Hematopoietic multipotent progenitor cell treated with erythropoietin and hydrocortisone succinate and interleukin-3 and kit ligand, for 8 days (in vitro differentiated cells): ENCODE measurements at regions not wholly inside any gene's neighbourhood (a gene's known extent, or its start where the extent isn't known, plus 50 kb on each side); places are given as distances from the start of the nearest gene placed in this dataset.
"Not testable (repeated sequence)": the region's sequence is repeated elsewhere in the genome, so short reads cannot be mapped to it uniquely, and the experiment has no call there.

ENCODE experiments used
- DNase-seq: peaks from one replicate; pipeline ENCODE4 v3.0.0-alpha.2; 2015

DNA sequence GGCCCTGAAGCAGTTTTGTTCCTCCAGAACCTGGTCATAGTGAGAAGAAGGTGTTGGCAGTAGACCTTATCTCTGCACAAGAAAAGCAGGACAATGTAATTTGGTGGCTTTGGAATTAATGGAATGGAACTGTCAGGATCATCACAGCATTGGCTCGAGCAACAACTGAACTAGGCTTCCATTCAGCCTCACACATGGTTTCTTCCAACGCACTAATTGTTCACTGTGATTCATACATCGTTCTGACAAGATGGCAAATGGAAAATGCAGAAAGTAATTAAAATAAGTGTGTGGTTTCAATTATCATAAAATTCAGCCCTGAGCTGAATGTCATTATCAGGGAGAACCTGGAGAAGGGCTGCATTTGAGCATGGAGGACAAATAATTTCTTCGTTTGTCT lies 80.6 kb downstream of the MFSD1 start:
- no peak for DNase-seq

DNA sequence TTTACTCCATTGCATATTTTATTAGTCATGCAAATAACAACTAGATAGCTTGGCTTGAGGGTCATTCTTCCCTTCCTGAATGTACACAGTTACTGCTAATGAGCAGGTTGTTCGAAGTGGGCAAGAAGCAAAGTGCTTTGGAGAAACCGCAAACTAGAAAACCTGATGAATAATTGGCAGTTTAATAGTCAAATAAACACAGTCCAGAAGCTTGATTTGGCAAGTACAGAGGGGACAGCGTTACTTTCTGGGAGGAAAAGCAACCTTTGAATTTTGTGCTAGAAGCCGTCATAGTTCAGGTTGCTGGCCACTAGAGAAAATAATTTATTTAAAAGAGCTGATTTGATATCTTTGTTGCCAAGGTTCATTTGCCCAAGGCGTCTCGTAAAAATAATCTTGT lies 94.9 kb downstream of the MFSD1 start:
- no peak for DNase-seq

DNA sequence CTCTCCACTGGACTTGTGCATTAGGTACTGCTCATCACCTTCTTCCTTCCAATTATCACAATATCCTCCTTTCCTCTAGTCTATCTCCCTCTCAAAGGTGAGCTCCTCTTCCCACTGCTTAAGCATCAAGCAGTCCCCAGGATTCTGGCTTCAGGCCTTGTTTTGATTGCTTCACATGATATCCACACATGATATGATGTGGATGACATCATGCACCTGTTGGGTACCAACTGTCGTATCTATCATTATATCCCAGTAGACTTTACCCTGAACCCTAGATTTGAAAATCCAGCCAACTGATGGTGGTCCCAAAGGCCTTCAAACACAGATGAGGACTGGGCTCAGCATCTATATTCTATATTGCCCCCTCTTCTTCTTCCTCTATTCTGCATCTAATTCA lies 104.9 kb downstream of the MFSD1 start:
- no peak for DNase-seq

DNA sequence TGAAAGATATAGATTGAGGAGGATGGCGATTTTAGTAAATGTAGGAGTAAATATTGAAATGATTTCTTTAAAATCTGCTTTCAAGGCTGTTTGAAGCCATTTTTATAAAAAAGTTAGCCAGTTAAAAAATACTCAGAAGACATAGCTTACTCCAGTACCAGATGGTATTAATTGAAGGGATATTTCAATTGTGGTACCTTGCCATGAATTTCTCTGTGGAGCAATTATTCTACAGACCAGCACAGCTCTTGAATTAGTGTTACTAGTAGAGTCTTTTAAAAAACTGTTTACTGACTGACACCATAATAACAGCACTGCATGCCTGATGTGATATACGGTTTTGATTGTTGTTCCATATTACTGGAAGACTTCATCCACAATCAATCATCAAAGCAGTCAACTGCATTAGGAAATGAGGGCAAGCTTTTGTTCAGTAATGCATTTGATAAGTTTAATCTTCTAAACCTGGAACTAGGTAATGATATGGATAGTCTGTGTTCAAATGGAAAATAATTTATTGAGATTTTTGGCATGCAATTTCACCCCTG lies 106.4 kb downstream of the MFSD1 start:
- DNase-seq = no peak

DNA sequence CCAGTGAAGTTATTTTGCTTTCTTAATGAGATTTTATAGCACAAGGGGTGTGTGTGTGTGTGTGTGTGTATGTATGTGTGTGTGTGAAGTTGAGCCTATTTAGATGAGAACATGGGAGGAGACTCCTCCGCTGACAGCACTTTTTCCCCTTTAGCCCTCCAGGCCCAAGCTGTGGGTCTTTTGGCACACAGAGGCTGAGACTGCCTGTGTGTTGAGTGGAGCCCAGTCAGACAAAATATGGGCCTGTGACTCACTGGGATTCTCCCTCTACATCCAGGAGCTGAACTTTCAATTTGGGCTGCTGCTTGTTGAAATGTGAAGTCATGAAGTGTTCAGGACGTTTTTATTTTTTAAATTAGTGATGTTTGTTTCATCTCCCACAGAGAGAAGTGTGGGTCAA lies 108.0 kb downstream of the MFSD1 start:
- no peak for DNase-seq

DNA sequence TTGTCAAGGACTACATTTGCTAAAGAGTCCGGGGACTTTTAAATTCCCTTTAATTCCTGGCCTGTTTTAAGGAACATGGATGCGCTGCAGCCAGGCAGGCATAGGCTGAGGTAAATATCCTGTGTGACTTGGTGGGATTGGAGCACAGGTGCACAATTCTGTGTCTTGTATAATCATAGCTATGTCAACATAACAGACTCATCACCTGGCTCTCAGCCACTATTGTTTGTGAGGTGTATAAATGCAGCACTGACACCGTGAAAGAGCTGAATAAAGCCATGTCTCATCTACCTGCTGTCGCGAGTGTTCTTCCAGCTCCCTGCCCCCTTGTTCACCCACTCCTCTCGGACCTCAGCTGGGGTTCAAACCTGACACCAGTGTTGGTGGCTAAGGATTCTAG lies 109.7 kb downstream of the MFSD1 start:
- no peak for DNase-seq

DNA sequence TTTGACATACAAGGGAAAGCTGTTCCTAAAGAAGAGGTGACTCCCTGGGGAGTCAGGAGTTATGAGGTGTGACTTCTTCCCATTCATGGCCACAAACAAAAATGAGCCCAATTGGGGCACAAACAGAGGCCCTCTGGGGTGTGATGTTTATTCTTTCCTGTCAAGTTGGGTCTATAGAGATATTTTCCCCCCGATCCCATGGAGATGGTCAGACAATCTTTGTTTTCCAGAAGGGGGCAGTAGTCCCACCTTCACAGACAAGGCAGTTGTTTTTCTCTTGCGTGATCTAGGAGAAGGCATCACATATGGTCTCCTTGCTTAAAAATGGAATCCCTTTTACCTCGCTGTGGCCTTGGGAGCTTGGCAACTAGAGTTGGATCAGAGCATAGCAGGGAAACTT lies 110.3 kb downstream of the MFSD1 start:
- no peak for DNase-seq

DNA sequence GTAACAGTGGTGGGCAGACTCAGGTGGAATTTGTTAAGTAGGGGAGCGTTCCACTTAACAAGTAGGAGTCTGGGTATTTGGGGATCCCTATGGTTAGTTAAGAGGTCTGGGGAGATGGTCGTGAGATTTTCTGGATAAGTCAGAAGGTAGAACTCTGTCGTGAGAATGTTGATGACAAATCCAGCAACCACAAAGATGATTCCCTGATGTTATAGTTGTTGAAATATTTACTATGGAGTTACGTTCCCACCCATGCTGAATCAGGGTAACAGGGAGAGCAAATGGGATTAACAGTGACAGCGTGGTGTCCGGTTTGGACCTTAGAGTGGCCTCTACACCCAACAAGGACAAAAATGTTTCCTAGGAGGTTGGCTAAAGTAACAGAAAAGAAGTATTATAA lies 110.8 kb downstream of the MFSD1 start:
- no peak for DNase-seq

DNA sequence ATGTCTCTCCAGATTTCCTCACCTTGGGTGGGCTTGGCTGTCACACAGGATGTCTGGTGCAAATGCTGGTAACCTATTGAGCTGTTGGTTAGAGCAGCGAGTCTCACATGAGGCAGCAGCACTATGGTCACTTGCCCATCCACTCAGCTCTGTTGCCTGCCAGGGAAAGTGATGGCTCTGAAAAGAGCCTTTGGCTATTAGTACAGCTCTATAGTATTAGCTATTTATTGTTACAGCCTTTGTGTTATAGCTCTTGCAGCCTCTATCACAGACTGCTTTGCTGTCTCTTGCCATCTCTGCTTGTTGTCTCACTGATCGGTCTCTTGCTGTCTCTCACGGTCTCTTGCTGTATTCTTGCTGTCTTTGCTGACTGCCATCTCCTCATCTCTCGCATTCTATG lies 114.3 kb downstream of the MFSD1 start:
- no peak for DNase-seq

DNA sequence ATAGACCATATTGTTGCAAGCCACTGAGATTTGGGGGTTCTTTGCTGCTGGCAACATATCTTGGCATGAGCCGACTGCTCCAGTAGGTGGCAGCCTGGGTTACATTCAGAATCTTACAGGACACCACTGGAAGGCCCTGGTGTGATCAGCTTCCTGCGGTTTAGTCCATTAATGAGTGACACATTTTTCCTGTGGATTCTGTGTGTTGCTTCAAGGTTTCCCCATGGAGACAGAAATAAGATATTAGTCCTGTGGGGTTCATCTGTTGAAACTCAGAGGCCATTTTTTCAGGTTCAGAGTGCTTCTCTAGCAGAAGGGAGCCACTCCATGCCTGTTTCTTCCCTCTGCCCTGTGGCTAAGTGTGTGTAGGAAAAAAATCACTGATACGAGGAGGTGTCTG lies 116.2 kb downstream of the MFSD1 start:
- peak; percentile 46 for DNase-seq

DNA sequence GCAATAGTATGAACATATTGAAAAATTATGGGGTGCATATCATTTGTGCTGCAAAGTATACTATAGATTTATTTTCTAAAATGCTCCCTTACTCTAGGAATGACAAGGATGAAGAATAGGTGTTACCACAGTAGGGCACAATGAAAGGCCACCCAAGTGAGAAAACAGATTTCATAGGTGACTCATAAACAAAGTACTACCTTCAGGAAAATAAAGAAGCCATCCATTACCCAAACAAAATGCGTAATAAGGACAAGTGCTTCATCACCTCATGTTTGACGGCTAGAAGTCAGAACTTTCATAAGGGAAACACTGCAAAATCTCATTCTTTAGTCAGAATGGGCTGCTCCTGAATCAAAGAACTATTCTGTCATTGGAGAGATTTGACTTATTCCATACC lies 116.6 kb downstream of the MFSD1 start:
- no peak for DNase-seq

DNA sequence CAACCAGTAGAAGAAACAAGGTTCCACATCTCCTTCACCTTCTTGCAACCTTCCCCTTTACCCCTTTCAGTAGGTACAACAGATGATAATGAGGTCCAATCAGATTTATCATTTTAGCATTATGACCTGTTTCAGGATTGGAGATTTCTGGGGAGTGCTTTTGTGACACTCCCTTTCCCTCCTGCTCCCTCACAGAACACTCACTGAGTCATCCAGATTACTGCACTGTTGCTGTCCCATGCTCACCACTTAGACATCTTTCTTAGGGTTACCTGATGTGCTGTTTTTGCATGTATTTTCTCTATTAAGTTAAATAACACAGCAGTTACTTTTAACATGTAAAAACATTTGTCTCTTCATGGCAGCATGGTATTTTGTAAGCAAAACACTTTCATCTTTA lies 118.5 kb downstream of the MFSD1 start:
- no peak for DNase-seq

DNA sequence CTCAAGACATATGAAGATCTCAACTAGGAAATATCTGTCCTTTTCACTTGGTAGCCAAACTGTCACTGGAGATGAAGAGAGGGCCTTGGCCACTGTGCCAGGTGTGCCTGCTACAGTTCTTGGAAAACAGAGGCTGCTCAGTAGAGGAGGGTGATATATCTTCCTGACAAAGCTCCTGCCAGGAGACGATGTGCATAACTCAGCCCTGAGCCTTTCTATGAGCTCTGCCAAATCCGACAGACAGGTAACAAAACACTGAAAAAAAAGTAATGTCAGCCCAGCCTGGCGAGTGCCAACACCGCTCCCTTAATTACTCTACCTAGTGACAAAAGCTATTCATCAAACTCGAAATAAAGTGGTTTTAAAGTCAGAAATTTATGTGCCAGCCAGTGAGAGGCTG lies 123.2 kb downstream of the MFSD1 start:
- no peak for DNase-seq

DNA sequence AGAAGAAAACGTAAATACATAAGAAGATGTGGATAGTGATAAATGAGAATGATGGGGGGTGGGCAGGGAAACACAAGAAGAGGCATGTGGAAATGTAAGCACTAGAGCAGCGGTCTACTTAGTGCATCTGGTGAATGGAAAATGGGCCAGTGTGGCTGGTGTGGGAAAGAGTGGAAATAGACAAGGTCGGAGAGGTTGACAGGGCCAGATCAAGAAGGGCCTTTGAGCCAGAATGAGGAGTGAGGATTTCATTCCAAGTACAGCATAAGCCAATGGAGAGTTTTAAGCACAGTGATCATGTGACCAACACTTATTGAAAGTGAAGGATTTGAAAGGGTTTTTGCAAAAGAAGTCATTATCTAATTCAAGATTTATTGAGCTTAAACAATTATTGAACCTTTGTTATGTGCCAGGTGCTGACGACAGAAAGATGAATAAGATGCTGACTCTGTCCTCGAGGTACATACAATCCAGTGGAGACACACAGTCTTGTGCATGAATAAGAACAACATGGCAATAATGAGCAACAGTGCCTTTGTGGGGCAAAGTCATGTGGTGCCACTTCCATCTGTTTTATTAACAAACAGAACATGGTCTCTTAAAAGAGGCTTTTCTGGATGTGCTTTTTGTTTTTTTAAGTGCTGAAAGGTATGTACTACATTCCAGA lies 124.1 kb downstream of the MFSD1 start:
- DNase-seq = no peak

DNA sequence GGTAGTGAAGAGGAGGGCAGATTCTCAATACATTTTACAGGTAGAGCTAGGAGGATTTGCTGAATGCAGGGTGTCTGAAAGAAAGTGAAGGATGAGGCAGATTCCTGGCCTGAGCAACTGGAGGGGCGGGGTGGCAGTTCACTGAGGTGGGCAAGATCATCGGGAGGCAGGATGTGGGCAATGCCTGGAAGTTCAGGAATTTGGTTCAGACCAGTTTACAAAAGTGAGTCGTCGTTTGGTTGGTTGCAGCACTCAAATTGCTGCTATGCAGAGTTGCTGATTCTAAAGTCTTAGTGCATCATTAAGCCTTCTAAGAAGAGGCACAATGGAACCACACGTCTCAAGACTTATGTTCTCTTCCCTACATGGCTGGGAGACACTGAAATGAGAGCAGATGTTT lies 134.0 kb downstream of the MFSD1 start:
- DNase-seq = no peak

DNA sequence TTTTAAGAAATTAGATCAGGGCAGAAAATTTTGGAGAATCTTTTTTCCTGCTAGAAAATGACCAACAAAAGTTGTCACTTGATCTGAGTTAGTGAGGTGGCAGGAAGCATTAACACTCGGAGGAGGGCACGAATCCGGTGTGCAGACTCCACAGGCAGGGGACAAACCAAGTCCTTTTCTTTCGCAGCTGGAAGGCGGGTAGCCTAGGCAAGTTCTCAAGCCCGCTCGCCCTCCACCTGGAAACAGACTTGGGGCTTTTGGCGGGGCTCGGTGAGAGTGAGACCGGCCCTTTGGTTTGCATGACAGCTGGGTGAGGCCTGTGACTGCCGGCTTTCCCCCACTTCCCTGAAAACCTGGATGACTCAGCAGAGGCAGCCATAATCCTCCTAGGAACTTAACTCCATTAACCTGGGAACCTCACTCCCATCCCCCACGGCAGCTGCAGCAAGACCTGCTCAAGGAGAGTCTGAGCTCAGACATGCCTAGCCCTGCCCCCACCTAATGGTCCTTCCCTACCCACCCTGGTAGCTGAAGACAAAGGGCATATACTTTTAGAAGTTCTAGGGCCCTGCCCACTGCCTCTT lies 134.8 kb downstream of the MFSD1 start:
- DNase-seq = no peak

DNA sequence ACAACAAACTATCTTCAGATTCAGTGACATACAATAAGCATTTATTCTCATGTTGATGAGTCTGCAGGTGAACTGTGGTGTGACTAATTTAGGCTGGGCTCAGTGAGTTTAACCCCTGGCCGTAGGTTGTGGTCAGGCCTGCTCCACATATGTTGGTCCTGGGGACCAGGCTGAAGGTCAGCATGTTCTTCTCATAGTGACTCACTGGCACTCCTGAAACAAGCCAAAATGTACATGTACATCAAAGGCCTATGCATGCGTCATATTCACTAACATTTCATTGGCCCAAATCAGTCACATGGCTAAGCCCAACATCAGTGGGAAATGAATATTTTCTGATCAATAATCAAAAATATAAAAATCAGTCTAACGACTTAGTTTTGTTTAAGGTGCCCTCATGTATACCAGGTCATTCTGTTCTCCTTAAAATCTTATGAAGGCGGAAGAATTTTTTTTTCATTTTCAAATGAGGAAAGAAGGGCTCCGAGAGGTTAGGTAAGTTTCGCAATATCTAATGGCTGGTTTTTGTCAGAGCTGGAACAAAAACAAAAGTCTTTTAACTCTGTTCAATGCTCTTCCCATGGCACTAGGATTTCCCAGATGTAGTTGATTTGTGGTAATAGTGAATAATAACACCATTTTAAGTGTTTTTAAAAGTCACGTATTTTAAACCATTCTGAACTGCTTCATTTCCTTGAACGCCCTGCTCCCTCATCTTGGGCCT lies 148.5 kb downstream of the MFSD1 start:
- no peak for DNase-seq

DNA sequence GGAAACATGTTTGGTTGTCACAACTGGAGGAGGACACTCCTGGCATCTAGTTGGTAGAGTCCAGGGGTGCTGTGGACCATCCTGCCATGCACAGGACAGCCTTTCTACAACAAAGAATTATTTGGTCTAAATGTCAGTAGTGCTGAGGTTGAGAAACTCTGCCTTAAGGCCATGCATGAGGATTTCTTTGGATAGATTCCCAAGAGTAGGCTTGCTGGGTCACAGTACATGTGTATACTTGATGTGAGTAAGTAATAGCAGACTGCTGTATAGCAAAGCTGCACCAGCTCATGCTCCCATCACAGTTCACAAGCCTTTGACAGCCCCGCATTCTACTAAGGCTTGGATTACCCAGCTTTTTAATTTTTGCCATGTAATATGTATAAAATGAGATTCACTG lies 151.3 kb downstream of the MFSD1 start:
- no peak for DNase-seq

DNA sequence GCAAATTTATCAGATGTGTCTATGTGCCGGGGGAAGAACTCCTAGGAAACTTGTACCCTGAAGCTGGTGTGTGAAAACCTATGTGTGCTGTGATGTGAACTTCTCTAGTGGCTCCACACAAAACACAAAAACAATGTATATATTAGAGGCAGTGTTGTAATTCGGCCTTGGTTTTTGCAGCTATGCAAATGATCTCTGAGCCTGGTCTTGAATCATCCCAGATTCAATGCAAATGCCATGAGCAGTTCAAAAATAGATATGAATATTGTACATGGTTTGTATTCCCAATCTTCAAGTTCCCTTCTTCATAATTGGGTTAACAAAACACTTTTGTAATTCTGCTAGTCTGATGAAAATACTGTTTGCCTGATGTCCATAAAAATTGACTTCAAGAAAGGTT lies 152.6 kb downstream of the MFSD1 start:
- DNase-seq = no peak

DNA sequence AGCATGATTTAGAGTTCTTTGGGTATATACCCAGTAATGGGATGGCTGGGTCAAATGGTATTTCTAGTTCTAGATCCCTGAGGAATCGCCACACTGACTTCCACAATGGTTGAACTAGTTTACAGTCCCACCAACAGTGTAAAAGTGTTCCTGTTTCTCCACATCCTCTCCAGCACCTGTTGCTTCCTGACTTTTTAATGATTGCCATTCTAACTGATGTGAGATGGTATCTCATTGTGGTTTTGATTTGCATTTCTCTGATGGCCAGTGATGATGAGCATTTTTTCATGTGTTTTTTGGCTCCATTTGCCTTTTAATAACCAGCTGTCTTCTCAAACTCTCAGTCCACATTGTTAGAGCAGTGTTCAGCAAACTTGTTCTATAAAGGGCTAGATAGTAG lies 155.9 kb downstream of the MFSD1 start:
- not testable (repeated sequence) for DNase-seq

DNA sequence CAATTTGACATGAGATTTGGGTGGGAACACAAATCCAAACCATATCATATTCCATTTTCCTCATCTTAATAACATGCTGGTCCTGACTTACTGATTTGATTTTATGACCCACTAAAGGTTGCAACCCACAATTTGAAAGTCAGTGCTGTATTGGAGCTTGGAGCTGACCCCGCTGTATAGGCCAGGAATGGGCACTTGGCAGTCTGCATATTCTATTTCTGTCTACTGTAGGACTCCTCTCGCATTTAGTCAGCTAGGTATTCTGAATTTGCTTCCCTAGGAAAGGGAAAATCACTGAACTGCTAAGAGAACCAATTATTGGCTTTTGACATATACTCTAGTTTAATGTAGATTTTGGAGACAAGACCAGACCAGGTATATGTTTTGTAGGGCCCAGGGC lies 157.0 kb downstream of the MFSD1 start:
- DNase-seq = no peak

DNA sequence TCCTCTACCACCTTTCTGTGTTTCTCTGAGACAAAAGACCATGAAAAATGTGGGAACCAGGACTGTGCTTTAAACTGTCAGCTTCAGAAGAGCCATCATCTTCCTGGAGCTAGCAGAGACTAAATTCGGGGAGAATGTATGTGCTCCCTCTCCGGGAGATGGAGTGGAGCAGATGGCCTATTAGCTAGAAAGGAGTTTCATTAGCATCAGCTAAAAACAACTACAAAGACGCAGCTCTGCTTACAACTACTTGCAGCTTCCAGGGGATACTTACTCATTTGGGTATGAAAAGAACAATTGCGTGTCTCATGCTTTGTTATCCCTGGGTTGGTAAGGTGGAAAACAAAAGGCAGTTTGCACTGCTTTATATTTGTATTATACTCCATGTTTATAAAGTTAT lies 159.6 kb downstream of the MFSD1 start:
- DNase-seq = no peak

DNA sequence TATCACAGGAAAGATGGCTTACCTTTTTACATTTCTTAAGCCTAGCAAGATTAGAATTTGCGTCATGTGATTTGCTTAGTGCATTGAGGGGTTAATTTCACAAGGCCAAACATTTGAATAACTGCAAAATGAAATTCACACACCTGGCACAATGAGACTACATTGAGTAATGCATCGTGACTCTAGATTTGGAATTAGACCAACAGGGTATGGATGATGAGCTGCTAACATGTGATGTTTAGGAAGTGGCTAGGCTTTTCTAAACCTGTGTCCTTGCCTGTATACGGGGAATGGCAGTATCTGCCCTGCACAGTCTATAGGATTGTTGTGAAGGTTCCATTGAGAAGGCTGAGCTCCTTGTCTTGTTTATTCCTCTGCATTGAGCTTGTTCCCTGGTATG lies 160.1 kb downstream of the MFSD1 start:
- no peak for DNase-seq

DNA sequence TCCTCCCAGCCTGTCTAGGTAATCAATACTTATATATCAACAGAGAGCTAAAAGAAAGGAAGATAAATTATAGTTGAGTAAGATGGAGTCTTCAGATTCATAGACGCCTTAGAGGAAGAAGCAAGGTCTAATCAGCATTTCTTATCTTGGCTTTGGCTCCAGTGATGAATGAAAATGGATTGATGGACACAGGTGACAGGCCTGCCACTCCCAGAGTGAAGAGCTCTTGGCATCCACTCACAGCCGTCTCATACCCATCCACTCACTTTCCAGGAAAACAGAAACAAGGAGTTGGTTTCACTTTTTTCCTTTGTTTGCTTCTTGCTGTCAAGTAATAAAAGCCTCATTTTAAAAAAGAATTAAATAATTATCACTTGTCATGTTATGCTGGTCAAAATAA lies 168.2 kb downstream of the MFSD1 start:
- no peak for DNase-seq
